ENCODE measurements at regions not wholly inside any gene's neighbourhood (a gene's known extent, or its start where the extent isn't known, plus 50 kb on each side); places are given as distances from the start of the nearest gene placed in this dataset.

GRCh38 chr4:158065603-158066002 is 107.2 kb downstream of the GASK1B start:
- ATAC-seq (no peak), DNase-seq (no peak)
- intact Hi-C loops (cut with DNase I, micrococcal nuclease) = no loop called here
- TF ChIP-seq, protein P1, sequence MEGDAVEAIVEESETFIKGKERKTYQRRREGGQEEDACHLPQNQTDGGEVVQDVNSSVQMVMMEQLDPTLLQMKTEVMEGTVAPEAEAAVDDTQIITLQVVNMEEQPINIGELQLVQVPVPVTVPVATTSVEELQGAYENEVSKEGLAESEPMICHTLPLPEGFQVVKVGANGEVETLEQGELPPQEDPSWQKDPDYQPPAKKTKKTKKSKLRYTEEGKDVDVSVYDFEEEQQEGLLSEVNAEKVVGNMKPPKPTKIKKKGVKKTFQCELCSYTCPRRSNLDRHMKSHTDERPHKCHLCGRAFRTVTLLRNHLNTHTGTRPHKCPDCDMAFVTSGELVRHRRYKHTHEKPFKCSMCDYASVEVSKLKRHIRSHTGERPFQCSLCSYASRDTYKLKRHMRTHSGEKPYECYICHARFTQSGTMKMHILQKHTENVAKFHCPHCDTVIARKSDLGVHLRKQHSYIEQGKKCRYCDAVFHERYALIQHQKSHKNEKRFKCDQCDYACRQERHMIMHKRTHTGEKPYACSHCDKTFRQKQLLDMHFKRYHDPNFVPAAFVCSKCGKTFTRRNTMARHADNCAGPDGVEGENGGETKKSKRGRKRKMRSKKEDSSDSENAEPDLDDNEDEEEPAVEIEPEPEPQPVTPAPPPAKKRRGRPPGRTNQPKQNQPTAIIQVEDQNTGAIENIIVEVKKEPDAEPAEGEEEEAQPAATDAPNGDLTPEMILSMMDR (IDR thresholded peaks at IDR 0.05) = no peak
- no peak overlapping the region for H3K4me3 ChIP-seq
- no peaks in the 10 kb centered on the region for H3K36me3 ChIP-seq (ENCODE audit: low read depth)
- no peaks in the 10 kb centered on the region for H3K9me3 ChIP-seq
- no peaks in the 10 kb centered on the region for H3K4me1 ChIP-seq (ENCODE audit: low read depth)

DNA sequence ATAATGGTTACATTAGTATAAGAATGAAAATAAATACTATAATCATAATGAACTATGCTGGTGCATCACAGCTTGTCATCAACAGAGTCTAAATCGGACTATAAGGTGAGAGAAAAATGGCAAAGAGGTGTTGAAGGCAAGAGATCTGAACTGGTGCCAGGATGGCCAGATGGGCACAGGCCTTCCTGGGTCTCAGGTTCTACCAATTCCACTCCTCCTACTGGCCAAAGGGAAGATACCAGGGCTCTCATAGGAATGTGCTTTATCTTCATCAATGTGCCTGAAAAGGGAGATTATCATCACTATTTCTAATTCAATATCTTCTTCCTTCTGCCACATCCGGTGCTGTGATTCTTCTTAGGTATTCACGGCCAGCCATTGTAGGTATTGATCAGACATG is 107.6 kb downstream of the GASK1B start:
- ATAC-seq = no peak
- no peaks in the 10 kb centered on the region for H3K4me1 ChIP-seq (ENCODE audit: low read depth)
- H3K36me3 ChIP-seq (ENCODE audit: low read depth) = no peaks in the 10 kb centered on the region
- intact Hi-C loops (cut with DNase I, micrococcal nuclease) = no loop called here
- no peak for DNase-seq
- H3K4me3 ChIP-seq = no peak overlapping the region
- no peaks in the 10 kb centered on the region for H3K9me3 ChIP-seq
- TF ChIP-seq, protein P1 (IDR thresholded peaks at IDR 0.05) = no peak

DNA sequence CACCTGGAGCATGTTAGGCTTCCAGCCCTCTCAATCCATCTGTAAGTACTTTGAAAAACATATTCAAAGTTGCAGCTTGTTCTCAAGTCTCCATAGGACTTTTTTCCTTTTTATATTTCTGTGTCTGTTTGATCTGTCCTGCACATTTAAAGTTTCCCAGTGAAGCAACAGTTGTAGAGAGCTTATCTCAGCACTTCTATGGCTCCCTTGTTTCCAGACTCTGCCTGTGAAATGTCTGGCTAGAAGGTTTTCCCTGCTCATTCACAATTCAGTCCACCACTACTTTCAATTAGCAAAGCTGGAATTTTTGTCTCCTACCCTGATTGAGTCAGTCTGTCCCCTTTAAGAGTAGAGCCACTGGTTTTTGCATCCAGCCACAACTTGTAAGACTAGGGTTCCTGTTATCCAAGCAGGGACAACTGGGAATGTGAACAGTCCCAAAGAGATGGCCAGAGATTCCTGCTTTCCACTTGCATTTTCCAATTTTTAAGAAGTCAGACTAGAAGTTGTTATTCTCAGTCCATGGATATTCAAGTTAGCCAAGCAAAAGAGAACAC is 116.1 kb downstream of the GASK1B start:
- Histone ChIP-seq H3K4me3 (no peak overlapping the region), H3K4me1 (ENCODE audit: low read depth) (no peaks in the 10 kb centered on the region), H3K36me3 (ENCODE audit: low read depth) (no peaks in the 10 kb centered on the region), H3K9me3 (no peaks in the 10 kb centered on the region)
- intact Hi-C loops (cut with DNase I, micrococcal nuclease) = no loop called here
- DNase-seq (no peak), ATAC-seq (no peak)
- TF ChIP-seq, protein P1 (IDR thresholded peaks at IDR 0.05) = no peak

DNA sequence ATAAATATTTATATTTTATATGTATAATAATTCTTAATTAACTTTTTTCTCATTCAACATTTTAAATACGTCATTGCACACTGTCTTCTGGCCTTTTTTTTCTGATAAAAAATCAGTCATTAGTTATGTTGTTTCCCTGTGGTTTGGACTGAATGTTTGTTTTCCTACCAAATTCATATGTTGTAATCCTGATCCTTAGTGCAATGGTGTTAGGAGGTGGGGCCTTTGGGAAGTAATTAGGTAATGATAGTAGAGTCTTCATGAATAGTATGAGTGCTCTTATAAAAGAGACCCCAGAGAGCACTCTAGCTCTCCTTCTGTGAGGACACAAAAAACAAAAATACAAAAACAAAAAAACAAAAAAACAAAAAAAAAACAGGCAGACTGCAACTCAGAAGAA is 117.2 kb downstream of the GASK1B start:
- Histone ChIP-seq H3K9me3 (no peaks in the 10 kb centered on the region), H3K4me1 (ENCODE audit: low read depth) (no peaks in the 10 kb centered on the region), H3K36me3 (ENCODE audit: low read depth) (no peaks in the 10 kb centered on the region), H3K4me3 (no peak overlapping the region)
- ATAC-seq = no peak
- DNase-seq = no peak
- TF ChIP-seq, protein P1 (IDR thresholded peaks at IDR 0.05) = no peak
- intact Hi-C loops (cut with DNase I, micrococcal nuclease) = no loop called here

- no peak overlapping the region for H3K4me3 ChIP-seq
- no peaks in the 10 kb centered on the region for H3K9me3 ChIP-seq
- intact Hi-C loops (cut with DNase I, micrococcal nuclease) = no loop called here
- TF ChIP-seq, protein P1 (IDR thresholded peaks at IDR 0.05) = no peak
- no peak for ATAC-seq
- H3K36me3 ChIP-seq (ENCODE audit: low read depth) = no peaks in the 10 kb centered on the region
- H3K4me1 ChIP-seq (ENCODE audit: low read depth) = no peaks in the 10 kb centered on the region
- DNase-seq = no peak
Measured at GRCh38 chr4:158053801-158054200, 119.0 kb downstream of the GASK1B start.

- DNase-seq (no peak), ATAC-seq (no peak)
- no peak overlapping the region for H3K4me3 ChIP-seq
- TF ChIP-seq, protein P1 (IDR thresholded peaks at IDR 0.05) = no peak
- H3K36me3 ChIP-seq (ENCODE audit: low read depth) = no peaks in the 10 kb centered on the region
- H3K4me1 ChIP-seq (ENCODE audit: low read depth) = no peaks in the 10 kb centered on the region
- no peaks in the 10 kb centered on the region for H3K9me3 ChIP-seq
- intact Hi-C loops (cut with DNase I, micrococcal nuclease) = no loop called here
Measured at GRCh38 chr4:158053086-158053485, 119.7 kb downstream of the GASK1B start.

All from mucosa of descending colon (tissue), 3 donors.